Epithelial cell of proximal tubule (primary cell): ENCODE measurements at regions not wholly inside any gene's neighbourhood (a gene's known extent, or its start where the extent isn't known, plus 50 kb on each side); places are given as distances from the start of the nearest gene placed in this dataset.

Experiments
- DNase-seq: peaks from one replicate; pipeline ENCODE4 v3.0.0-alpha.2; 2011; ENCODE audit warnings: low read depth
- H3K4me3 ChIP-seq: 2 replicates; pipeline ENCODE4 v1.5.1; 2011; ENCODE audit warnings: low read depth, mild to moderate bottlenecking, low read length
- TF ChIP-seq, protein P1 (sequence below): conservative IDR thresholded peaks from 2 replicates; pipeline ENCODE4 v1.5.1; 2012; ENCODE audit warnings: low read depth, mild to moderate bottlenecking, low read length

GRCh38 chr18:45350404-45351156 lies 264.7 kb upstream of the SLC14A2 start:
- TF ChIP-seq, protein P1, sequence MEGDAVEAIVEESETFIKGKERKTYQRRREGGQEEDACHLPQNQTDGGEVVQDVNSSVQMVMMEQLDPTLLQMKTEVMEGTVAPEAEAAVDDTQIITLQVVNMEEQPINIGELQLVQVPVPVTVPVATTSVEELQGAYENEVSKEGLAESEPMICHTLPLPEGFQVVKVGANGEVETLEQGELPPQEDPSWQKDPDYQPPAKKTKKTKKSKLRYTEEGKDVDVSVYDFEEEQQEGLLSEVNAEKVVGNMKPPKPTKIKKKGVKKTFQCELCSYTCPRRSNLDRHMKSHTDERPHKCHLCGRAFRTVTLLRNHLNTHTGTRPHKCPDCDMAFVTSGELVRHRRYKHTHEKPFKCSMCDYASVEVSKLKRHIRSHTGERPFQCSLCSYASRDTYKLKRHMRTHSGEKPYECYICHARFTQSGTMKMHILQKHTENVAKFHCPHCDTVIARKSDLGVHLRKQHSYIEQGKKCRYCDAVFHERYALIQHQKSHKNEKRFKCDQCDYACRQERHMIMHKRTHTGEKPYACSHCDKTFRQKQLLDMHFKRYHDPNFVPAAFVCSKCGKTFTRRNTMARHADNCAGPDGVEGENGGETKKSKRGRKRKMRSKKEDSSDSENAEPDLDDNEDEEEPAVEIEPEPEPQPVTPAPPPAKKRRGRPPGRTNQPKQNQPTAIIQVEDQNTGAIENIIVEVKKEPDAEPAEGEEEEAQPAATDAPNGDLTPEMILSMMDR = no peak
- DNase-seq = no peak
- H3K4me3 ChIP-seq = no peak overlapping the region

- TF ChIP-seq, protein P1 = no peak
- no peak for DNase-seq
- H3K4me3 ChIP-seq = no peak overlapping the region
Measured at GRCh38 chr18:45352874-45353273, 262.4 kb upstream of the SLC14A2 start.

GRCh38 chr18:45353530-45353929 lies 261.7 kb upstream of the SLC14A2 start:
- TF ChIP-seq, protein P1 = no peak
- H3K4me3 ChIP-seq = no peak overlapping the region
- no peak for DNase-seq

- no peak overlapping the region for H3K4me3 ChIP-seq
- DNase-seq = no peak
- TF ChIP-seq, protein P1 = peak; percentile 12
Measured at GRCh38 chr18:45355944-45356520, 259.2 kb upstream of the SLC14A2 start.

GRCh38 chr18:45357686-45358470 lies 257.4 kb upstream of the SLC14A2 start:
- no peak overlapping the region for H3K4me3 ChIP-seq
- no peak for DNase-seq
- TF ChIP-seq, protein P1 = no peak

DNA sequence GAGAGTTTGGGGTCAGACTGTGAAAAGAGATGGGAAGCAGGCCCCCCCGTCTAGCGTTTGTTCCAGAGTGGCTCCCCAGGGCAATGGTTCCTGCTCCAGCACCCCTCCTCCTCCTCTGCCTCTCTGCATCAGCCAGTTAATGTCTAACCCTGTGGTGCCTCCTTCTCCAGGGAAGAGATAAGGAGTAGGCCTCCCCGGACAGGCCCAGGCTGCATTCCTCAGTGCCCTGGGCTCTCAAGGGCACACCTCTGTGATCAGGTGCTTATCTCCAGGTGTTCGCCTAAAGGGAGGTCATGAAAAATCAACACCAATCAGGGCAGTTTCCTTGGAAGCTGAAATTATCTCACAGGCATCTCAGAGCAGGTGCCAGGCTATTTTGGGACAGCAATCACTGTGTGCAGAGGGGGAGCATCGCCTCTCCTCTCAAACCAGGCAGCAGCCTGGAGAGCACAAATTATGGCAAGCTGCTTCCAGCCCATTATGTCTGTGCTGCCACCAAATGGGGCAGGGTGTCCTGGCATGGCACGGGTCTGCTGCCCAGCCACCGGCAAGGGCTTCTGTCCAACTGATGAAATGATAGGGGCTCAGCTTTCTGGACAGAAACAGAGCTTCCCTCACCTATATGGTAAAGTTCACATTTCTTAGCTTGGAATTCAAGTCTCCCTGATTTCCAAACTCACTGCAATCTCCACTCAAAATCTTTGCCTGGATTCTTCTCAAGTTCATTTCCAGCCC lies 255.8 kb upstream of the SLC14A2 start:
- DNase-seq = no peak
- no peak overlapping the region for H3K4me3 ChIP-seq
- TF ChIP-seq, protein P1 = no peak
